Activated CD4-positive, CD25-positive, alpha-beta regulatory T cell treated with anti-CD3 and anti-CD28 coated beads, Interleukin-2, amount 50 U/mL, for 24 hours (primary cell): ENCODE measurements at regions not wholly inside any gene's neighbourhood (a gene's known extent, or its start where the extent isn't known, plus 50 kb on each side); places are given as distances from the start of the nearest gene placed in this dataset.

Experiments used
- ATAC-seq, 2 donors: fragments of 150-1000 bp; cut with Tn5 transposase; one replicate each; pipeline ENCODE4 v1.10.0; 2021; ENCODE audit warnings: mild to moderate bottlenecking in 1 of 2, moderate library complexity in 1 of 2

GRCh38 chr4:10334506-10335028 lies 122.7 kb downstream of the ZNF518B start:
- no peak for ATAC-seq

GRCh38 chr4:10333942-10334341 lies 123.3 kb downstream of the ZNF518B start:
- no peak for ATAC-seq

- ATAC-seq = no peak
Observed at GRCh38 chr4:10326075-10326474, 131.2 kb downstream of the ZNF518B start.

GRCh38 chr4:10321931-10322330 lies 135.3 kb downstream of the ZNF518B start:
- no peak for ATAC-seq

- no peak for ATAC-seq
Observed at GRCh38 chr4:10320130-10320529, 137.1 kb downstream of the ZNF518B start.

GRCh38 chr4:10317345-10317744 lies 139.9 kb downstream of the ZNF518B start:
- no peak for ATAC-seq

GRCh38 chr4:10316851-10317250 lies 140.4 kb downstream of the ZNF518B start:
- no peak for ATAC-seq

GRCh38 chr4:10315638-10316037 lies 141.6 kb downstream of the ZNF518B start:
- ATAC-seq = no peak

GRCh38 chr4:10312568-10312967 lies 144.7 kb downstream of the ZNF518B start:
- no peak for ATAC-seq

GRCh38 chr4:10311939-10312338 lies 145.3 kb downstream of the ZNF518B start:
- no peak for ATAC-seq

- no peak for ATAC-seq
Observed at GRCh38 chr4:10305816-10306215, 151.4 kb downstream of the ZNF518B start.

- no peak for ATAC-seq
Observed at GRCh38 chr4:10303291-10303690, 153.9 kb downstream of the ZNF518B start.

GRCh38 chr4:10302096-10302495 lies 155.1 kb downstream of the ZNF518B start:
- ATAC-seq = no peak

GRCh38 chr4:10299601-10300000 lies 157.6 kb downstream of the ZNF518B start:
- no peak for ATAC-seq

- no peak for ATAC-seq
Observed at GRCh38 chr4:10298681-10299080, 158.5 kb downstream of the ZNF518B start.

GRCh38 chr4:10296730-10297129 lies 160.5 kb downstream of the ZNF518B start:
- ATAC-seq = no peak

GRCh38 chr4:10295301-10295700 lies 161.9 kb downstream of the ZNF518B start:
- no peak for ATAC-seq

- no peak for ATAC-seq
Observed at GRCh38 chr4:10289538-10289906, 167.7 kb downstream of the ZNF518B start.

GRCh38 chr4:10288830-10289537 lies 168.2 kb downstream of the ZNF518B start:
- no peak for ATAC-seq

GRCh38 chr4:10285028-10285427 lies 168.4 kb upstream of the WDR1 start:
- ATAC-seq = no peak

- no peak for ATAC-seq
Observed at GRCh38 chr4:10283761-10284160, 167.2 kb upstream of the WDR1 start.

GRCh38 chr4:10281996-10282395 lies 165.4 kb upstream of the WDR1 start:
- no peak for ATAC-seq

GRCh38 chr4:10279261-10279660 lies 162.7 kb upstream of the WDR1 start:
- ATAC-seq = no peak

- ATAC-seq = no peak
Observed at GRCh38 chr4:10278071-10278470, 161.5 kb upstream of the WDR1 start.

GRCh38 chr4:10276152-10276551 lies 159.6 kb upstream of the WDR1 start:
- no peak for ATAC-seq
